Transverse colon (tissue), 4 donors: ENCODE measurements at regions not wholly inside any gene's neighbourhood (a gene's known extent, or its start where the extent isn't known, plus 50 kb on each side); places are given as distances from the start of the nearest gene placed in this dataset.

ENCODE experiments used
- DNase-seq: peaks from one replicate; pipeline ENCODE4 v3.0.0-alpha.2; 2019
- H3K27ac ChIP-seq, 4 donors: fragments of 200-600 bp; sonication (generic); 2 replicates each; pipeline ENCODE4 v1.5.1; 2016 to 2018; ENCODE audit warnings: inconsistent platforms in 4 of 4
- H3K27me3 ChIP-seq: fragments of 200-600 bp; sonication (generic); 2 replicates; pipeline ENCODE4 v1.5.1; 2017; ENCODE audit warnings: inconsistent platforms
- H3K36me3 ChIP-seq, 4 donors: fragments of 200-600 bp; sonication (generic); 2 replicates each; pipeline ENCODE4 v1.5.1; 2017 to 2019; ENCODE audit warnings: inconsistent platforms in 4 of 4
- H3K4me1 ChIP-seq, 4 donors: fragments of 200-600 bp; sonication (generic); 2 replicates each; pipeline ENCODE4 v1.5.1; 2017 to 2020; ENCODE audit warnings: inconsistent platforms in 4 of 4
- H3K4me3 ChIP-seq, 4 donors: fragments of 200-600 bp; sonication (generic); 1 replicate in 1 of 4; 2 replicates in 3 of 4; pipeline versions ENCODE4 v1.5.1 to v1.6.1; 2017 to 2019; ENCODE audit warnings: inconsistent platforms in 4 of 4
- H3K9me3 ChIP-seq, 2 donors: fragments of 200-600 bp; sonication (generic); 2 replicates each; pipeline ENCODE4 v1.5.1; 2017 to 2019; ENCODE audit warnings: inconsistent platforms in 2 of 2
- CTCF ChIP-seq, 5 experiments: fragments of 200-600 bp in 3 of 5; fragments of 450-650 bp in 2 of 5; sonication (generic) in 3 of 5; IDR thresholded peaks; 1 replicate in 2 of 5; 2 replicates in 3 of 5; pipeline ENCODE4 v1.5.1; 2016 to 2017; ENCODE audit warnings: antibody characterized with exemption in 5 of 5, inconsistent platforms in 3 of 5, mild to moderate bottlenecking in 2 of 5, moderate library complexity in 1 of 5
- EP300 ChIP-seq: sonication (generic); formaldehyde crosslinking; IDR thresholded peaks from one replicate; pipeline ENCODE4 v1.6.1; 2017; ENCODE audit warnings: antibody characterized with exemption, low read depth
- POLR2A ChIP-seq: fragments of 450-650 bp; IDR thresholded peaks from one replicate; pipeline ENCODE4 v1.6.1; 2016; ENCODE audit warnings: antibody characterized with exemption, mild to moderate bottlenecking, moderate library complexity
- POLR2AphosphoS5 ChIP-seq, 3 donors: sonication (generic); formaldehyde crosslinking; IDR thresholded peaks; one replicate each; pipeline ENCODE4 v1.6.1; 2016; ENCODE audit warnings: antibody characterized with exemption in 3 of 3
- WGBS, 2 donors: methylation state at CpG; one replicate each; pipeline ENCODE4 v1.1.5; 2018; ENCODE audit warnings: low coverage in 1 of 2; 5-methylcytosine and 5-hydroxymethylcytosine counted together
- in situ Hi-C, 4 donors: fragments of 200-750 bp; cut with MboI; loops; one replicate each; pipeline versions ENCODE4 v1.15.0 to v1.15.1; 2017; ENCODE audit warnings: low sequenced_read_pairs in 3 of 4, low pct_ligation_motif_present in 1 of 4, low pct_unique_long_range_greater_than_20kb in 1 of 4
- intact Hi-C: fragments of 100-400 bp; cut with DNase I; formaldehyde crosslinking; loops from one replicate; pipeline ENCODE4 v1.15.1; 2023; ENCODE audit warnings: low total_unique reads

GRCh38 chr6:166003569-166003968 lies 164.1 kb downstream of the TBXT start:
- TF ChIP-seq POLR2AphosphoS5 (IDR thresholded peaks at IDR 0.05) (no peak), EP300 (no peak), POLR2A (no peak), CTCF (IDR thresholded peaks at IDR 0.05) (no peak)
- Histone ChIP-seq H3K9me3 (no peaks in the 10 kb centered on the region), H3K36me3 (no peaks in the 10 kb centered on the region), H3K4me1 (peaks cover 10 to 23% (median 18%) of the 10 kb centered on the region in 4 donors), H3K27me3 (peaks cover 37% of the 10 kb centered on the region), H3K4me3 (no peak overlapping the region), H3K27ac (no peak overlapping the region)
- no peak for DNase-seq
- intact Hi-C loops (no loop called here), in situ Hi-C loops (no loop called here)
- 44% methylated on average over 3 of the region's 3 CpGs; no CpG with 5 or more reads in 1 of the 2 donors for WGBS, 2 donors

GRCh38 chr6:166001359-166001758 lies 166.3 kb downstream of the TBXT start:
- in situ Hi-C loops: no loop called here
- 58 to 60% methylated on average over 7 to 9 of the region's 9 CpGs for WGBS, 2 donors
- intact Hi-C loops: no loop called here
- TF ChIP-seq POLR2AphosphoS5 (IDR thresholded peaks at IDR 0.05) (peak in 1 of 3 donors; percentile 22), CTCF (IDR thresholded peaks at IDR 0.05) (no peak), POLR2A (no peak), EP300 (peak; percentile 78)
- DNase-seq: no peak
- no peaks in the 10 kb centered on the region for H3K36me3 ChIP-seq
- no peaks in the 10 kb centered on the region for H3K9me3 ChIP-seq
- peaks cover 15% of the 10 kb centered on the region for H3K27me3 ChIP-seq
- H3K4me1 ChIP-seq: peaks cover 0 to 3% (median 2%) of the 10 kb centered on the region in 4 donors
- no peak overlapping the region for H3K27ac ChIP-seq
- H3K4me3 ChIP-seq: no peak overlapping the region

GRCh38 chr6:165999279-165999678 lies 168.4 kb downstream of the TBXT start:
- no peaks in the 10 kb centered on the region for H3K9me3 ChIP-seq
- TF ChIP-seq CTCF (IDR thresholded peaks at IDR 0.05) (no peak), EP300 (no peak), POLR2A (no peak), POLR2AphosphoS5 (IDR thresholded peaks at IDR 0.05) (no peak)
- no peak for DNase-seq
- H3K27ac ChIP-seq: no peak overlapping the region
- 64 to 84% methylated on average over 4 to 8 of the region's 8 CpGs for WGBS, 2 donors
- intact Hi-C loops (no loop called here), in situ Hi-C loops (no loop called here)
- H3K4me1 ChIP-seq: no peaks in the 10 kb centered on the region
- H3K36me3 ChIP-seq: no peaks in the 10 kb centered on the region
- H3K4me3 ChIP-seq: no peak overlapping the region
- no peaks in the 10 kb centered on the region for H3K27me3 ChIP-seq

- no peaks in the 10 kb centered on the region for H3K9me3 ChIP-seq
- no peak overlapping the region for H3K4me3 ChIP-seq
- in situ Hi-C loops (no loop called here), intact Hi-C loops (no loop called here)
- WGBS, 2 donors: 61 to 70% methylated on average over 3 of the region's 3 CpGs
- H3K27ac ChIP-seq: no peak overlapping the region
- H3K4me1 ChIP-seq: no peaks in the 10 kb centered on the region
- H3K27me3 ChIP-seq: no peaks in the 10 kb centered on the region
- no peak for DNase-seq
- no peak for TF ChIP-seq CTCF (IDR thresholded peaks at IDR 0.05)
- no peak for TF ChIP-seq POLR2A
- no peak for TF ChIP-seq EP300
- TF ChIP-seq POLR2AphosphoS5 (IDR thresholded peaks at IDR 0.05): no peak
- H3K36me3 ChIP-seq: no peaks in the 10 kb centered on the region
These were observed 169.6 kb downstream of the TBXT start for GRCh38 chr6:165998072-165998471.
